NCI-H2107 treated with DMSO at 0.1 percent for 48 hours (cell line): ENCODE measurements at regions not wholly inside any gene's neighbourhood (a gene's known extent, or its start where the extent isn't known, plus 50 kb on each side); places are given as distances from the start of the nearest gene placed in this dataset.
"Not testable (repeated sequence)": the region's sequence is repeated elsewhere in the genome, so short reads cannot be mapped to it uniquely, and the experiment has no call there.

Experiments
- DNase-seq: peaks from one replicate; lab custom pipeline; 2025; ENCODE audit not compliant: unreplicated experiment; lab: John Stamatoyannopoulos, UW

GRCh38 chr4:56148428-56148827 is 199.7 kb downstream of the CEP135 start:
- DNase-seq, result no peak

GRCh38 chr4:56147371-56147770 is 198.6 kb downstream of the CEP135 start:
- no peak for DNase-seq

- no peak for DNase-seq
Observed at GRCh38 chr4:56146956-56147355, 198.2 kb downstream of the CEP135 start.

GRCh38 chr4:56142088-56142487 is 193.3 kb downstream of the CEP135 start:
- no peak for DNase-seq

- DNase-seq, result no peak
Observed at GRCh38 chr4:56139241-56139827, 190.6 kb downstream of the CEP135 start.

GRCh38 chr4:56134834-56135233 is 186.1 kb downstream of the CEP135 start:
- not testable (repeated sequence) for DNase-seq

- DNase-seq, result no peak
Observed at GRCh38 chr4:56134266-56134665, 185.5 kb downstream of the CEP135 start.

- no peak for DNase-seq
Observed at GRCh38 chr4:56132835-56133234, 184.1 kb downstream of the CEP135 start.

GRCh38 chr4:56132188-56132587 is 183.4 kb downstream of the CEP135 start:
- not testable (repeated sequence) for DNase-seq

GRCh38 chr4:56130606-56131155 is 181.9 kb downstream of the CEP135 start:
- peak; percentile 10 for DNase-seq

GRCh38 chr4:56129431-56129861 is 180.7 kb downstream of the CEP135 start:
- DNase-seq, result peak; percentile 14

- DNase-seq, result peak; percentile 2
Observed at GRCh38 chr4:56128213-56128612, 179.5 kb downstream of the CEP135 start.

- no peak for DNase-seq
Observed at GRCh38 chr4:56127716-56128115, 179.0 kb downstream of the CEP135 start.

GRCh38 chr4:56123547-56123946 is 174.8 kb downstream of the CEP135 start:
- no peak for DNase-seq

GRCh38 chr4:56123051-56123450 is 174.3 kb downstream of the CEP135 start:
- DNase-seq, result no peak

GRCh38 chr4:56118845-56119244 is 170.1 kb downstream of the CEP135 start:
- no peak for DNase-seq

GRCh38 chr4:56118055-56118454 is 169.3 kb downstream of the CEP135 start:
- DNase-seq, result no peak

- no peak for DNase-seq
Observed at GRCh38 chr4:56115898-56116297, 167.2 kb downstream of the CEP135 start.

- DNase-seq, result no peak
Observed at GRCh38 chr4:56112377-56112776, 163.6 kb downstream of the CEP135 start.

- DNase-seq, result no peak
Observed at GRCh38 chr4:56106180-56107147, 157.7 kb downstream of the CEP135 start.

- no peak for DNase-seq
Observed at GRCh38 chr4:56104188-56104587, 155.4 kb downstream of the CEP135 start.

- DNase-seq, result no peak
Observed at GRCh38 chr4:56102601-56103000, 153.9 kb downstream of the CEP135 start.
